SKM-1 treated with dmso at 0.1 percent for 144 hours (cell line): ENCODE measurements at regions not wholly inside any gene's neighbourhood (a gene's known extent, or its start where the extent isn't known, plus 50 kb on each side); places are given as distances from the start of the nearest gene placed in this dataset.

Experiments
- DNase-seq: peaks from one replicate; lab custom pipeline; 2025; ENCODE audit not compliant: unreplicated experiment; lab: John Stamatoyannopoulos, UW

DNA sequence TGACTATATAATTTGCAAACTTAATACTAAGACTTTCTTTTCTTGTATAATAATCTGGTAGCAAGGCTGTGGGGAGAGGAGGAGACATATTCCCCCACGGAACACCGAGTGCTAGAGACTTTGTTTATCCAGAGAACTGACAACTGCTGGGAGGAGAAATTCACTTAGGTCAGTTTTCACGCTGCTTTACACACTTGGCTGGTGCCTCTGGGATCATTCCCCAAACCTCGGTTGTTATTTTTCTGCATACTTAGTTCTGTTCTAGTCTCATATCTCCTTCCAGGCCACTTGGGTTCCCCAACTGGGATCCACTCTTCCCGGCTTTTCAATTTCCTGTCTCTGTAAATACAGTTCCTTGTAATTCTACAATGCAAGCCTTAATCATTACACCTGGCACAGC, 238.2 kb upstream of the ADAMTS16 start:
- DNase-seq: no peak

DNA sequence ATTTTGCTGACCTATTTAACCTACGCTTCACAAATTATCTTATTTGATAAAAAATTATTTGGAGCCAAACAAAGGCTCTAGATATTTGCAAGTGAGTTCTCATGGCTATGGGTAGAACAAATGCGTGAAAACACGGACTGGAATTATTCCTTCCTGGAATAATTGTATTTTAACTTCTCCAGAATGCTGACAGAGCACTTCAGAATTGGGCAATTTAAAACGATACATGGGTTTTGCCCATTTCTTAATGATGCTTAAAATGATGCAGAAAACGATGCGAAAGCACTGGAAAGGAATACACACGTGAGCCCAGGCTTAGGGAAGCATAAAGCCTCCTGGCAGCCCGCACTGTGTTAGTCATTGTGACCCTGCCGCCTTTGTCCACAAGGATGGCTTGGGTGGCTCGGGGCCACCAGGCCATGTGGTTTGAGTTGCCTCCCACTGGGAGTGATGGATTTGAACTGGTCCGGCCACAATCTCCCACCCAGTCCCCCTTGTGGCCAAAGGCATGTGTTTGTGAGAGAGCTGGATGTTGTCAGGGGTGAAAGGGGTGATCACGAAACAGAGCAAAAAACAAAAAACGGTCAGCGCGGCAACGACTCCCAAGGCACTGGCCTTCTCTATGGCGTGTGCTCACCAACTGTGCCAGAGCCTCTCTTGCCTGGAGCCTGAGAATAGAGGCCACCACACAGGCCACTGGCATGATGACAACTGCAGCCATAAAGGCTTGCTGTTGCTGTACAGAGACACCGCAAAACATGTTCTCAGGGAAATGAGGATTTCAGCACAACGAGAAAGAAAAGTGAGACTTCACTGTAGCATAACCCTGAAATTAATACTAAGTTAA, 234.2 kb upstream of the ADAMTS16 start:
- no peak for DNase-seq

DNA sequence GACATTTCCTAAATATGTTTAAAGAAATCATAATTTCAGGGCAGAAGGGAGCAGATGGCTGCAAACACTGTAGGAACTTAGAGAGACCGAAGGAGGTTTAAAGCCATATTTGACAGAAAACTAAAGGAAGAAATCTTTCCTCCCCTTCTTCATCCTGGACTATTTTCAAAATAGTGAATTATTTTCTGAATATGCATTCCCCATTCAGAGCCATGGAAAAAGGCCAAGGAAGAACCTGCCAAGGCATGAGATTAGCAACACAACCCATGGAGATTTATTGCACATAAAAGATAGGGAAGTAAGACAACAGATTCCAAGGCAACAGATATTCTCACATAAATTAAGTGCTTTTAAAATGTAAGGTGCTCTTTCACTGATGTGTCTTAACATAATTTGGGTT, 233.3 kb upstream of the ADAMTS16 start:
- DNase-seq: no peak

DNA sequence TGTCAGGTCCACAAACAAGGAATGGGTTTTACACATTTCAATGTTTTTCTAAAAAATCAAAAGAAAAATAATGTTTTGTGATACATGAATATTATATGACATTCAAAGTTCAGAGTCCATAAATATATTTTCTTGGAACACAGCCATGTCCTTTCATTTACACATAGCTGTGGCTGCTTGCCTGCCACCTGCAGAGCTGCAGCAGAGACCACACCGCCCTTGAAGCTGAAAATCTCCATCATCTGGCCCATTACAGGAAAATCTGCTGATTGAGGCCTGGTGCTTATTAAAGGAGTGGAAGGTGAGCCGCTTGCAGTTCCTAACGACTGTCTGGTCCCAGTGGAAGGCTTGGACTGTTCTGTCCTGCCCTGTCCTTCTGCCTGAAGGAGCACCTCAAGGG, 232.6 kb upstream of the ADAMTS16 start:
- DNase-seq: no peak

DNA sequence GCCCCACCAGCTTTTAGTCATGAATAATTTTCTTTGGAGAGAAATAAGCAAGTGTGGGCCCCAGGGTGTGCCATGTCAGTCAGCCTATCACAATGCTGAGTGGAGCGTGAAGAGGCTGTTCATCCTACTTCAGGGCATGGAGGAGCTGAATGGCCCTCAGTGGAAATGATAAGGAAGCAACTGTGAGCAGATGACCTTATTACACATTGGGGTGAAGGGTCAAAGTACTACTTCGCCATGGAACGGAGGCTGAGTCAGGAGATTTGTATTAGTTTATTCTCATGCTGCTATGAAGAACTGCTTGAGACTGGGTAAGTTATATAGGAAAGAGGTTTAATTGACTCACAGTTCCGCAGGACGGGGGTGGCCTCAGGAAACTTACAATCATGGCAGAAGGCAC, 231.0 kb upstream of the ADAMTS16 start:
- no peak for DNase-seq

DNA sequence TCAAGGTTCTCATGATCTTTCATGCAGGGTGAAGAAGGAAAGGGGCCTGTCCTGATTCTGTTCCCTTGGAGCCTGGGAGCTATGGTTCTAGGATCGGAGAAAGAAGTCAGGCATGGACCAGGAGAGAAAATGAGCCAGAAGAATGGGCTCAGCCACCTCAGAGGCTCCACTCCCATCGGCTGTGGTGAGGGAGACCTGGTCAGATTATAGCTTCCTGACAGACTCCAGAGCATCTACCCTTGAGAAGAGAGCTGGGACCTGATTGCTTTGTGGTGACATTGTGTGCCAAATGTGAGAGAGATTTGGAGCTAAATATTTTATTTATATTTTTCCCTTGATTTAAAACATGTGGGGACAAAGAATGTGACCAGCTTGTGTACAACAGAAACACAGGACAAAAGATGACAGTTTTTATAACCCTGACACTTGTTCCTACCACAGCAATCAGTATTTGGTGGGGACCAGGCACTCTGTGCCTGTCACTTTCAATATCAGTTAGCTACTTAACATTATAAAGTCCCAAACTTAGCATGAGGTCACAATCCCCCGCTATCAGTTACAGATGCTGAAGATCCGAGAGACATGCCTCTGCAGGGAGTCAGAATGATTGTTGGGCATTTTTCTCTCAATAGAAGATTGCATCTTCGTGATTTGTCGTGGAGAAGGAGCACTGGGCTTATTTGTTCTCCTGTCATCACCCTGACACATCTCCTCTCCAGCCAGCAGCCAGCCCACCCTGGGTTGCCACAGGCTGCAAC, 228.3 kb upstream of the ADAMTS16 start:
- no peak for DNase-seq

DNA sequence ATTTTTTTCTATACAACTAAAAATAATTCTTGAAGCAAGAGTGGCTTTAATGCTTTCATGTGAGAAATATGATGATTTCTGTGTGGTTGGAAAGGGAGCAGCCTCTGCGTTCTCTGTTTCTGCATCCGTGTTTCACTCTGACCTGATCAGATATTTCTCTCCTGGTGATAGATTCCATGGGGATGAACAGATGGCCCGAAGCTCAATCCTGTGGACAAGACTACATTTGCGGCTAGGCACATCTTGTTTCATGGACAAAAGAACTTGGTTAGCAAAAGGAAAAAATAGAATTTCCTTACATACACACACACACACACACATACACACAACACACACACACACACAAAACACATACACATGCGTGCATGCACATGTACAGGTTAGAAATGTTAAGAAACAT, 218.2 kb upstream of the ADAMTS16 start:
- no peak for DNase-seq

DNA sequence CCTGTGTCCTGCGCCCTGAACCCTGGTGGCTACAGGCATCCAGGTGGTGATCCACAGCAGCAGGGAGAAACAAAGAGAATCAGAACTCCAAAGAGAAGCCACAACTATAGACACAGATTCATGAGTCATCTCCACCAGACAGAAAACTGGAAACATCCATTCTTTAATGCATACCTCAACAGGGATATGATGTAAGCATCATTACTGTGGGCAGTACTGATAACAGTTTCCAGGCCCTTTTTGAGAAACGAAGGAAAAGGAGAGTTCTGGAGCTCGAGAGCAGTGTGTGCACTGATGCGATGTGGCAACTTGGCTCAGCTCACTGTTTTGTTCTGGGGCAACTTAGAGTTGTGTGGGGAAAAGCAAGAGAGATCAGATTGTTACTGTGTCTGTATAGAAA, 215.6 kb upstream of the ADAMTS16 start:
- DNase-seq: no peak

DNA sequence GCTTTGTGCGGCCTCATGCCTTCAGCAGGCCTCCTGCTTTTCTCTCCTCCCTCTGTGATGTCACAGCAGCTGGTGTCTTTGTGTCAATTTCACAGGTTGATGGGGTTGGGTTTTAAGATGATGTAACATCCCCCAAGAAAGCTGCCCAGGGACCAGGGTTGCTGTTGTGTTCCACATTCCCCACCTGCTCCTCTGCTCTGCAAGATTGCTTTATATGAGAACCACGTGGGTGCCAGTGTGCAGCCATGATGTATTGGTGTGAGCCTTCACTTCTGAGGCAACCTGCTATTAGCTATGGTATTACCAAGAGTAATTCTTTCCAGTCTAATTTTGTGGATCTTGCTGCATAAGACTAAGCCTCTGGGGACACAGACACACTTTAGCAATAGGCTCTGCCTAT, 213.0 kb upstream of the ADAMTS16 start:
- DNase-seq: no peak

DNA sequence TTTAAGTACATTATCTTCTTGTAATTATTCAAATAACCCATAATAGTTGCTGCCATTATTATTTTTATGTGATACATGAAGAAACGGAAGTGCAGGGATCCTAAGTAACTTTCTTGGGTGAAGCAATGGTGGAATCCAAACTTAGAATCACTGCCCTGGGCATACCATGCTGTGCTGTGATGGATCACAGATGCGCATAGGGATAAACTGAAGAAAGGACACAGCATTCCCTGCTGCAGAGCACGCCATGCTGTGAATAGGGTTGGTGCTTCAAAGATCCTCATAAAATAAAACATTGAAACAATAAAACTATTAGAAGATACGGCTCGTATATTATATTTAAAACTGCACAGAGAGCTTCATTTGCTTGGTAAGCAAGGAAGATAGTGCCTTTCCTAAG, 211.7 kb upstream of the ADAMTS16 start:
- DNase-seq: no peak

DNA sequence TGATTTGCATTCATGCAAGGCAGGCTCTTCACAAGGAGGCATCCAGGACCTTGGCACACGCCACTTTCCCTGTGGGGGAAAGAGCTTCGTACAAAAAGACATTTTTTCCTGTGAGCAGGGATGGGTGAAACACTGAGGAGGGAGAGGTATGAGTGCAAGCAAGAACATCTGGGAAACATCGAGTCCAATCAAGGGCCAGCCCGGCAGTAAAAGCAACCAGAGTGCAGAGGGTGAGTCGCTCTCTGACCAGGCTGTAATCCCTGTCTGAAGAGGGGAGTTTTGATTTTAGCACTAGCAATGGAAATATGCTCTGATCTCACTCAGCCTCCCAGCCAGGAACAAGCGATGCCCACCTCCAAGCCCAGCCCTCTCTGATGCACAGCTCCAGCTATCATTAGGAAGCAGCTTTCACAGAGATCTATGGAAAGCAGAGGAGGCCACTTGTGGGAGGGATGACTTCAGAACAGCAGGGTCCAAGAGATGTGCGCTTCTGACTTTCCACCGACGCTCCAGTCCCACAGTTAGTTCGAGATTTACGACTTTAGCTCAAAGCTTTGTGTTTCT, 211.0 kb upstream of the ADAMTS16 start:
- no peak for DNase-seq

DNA sequence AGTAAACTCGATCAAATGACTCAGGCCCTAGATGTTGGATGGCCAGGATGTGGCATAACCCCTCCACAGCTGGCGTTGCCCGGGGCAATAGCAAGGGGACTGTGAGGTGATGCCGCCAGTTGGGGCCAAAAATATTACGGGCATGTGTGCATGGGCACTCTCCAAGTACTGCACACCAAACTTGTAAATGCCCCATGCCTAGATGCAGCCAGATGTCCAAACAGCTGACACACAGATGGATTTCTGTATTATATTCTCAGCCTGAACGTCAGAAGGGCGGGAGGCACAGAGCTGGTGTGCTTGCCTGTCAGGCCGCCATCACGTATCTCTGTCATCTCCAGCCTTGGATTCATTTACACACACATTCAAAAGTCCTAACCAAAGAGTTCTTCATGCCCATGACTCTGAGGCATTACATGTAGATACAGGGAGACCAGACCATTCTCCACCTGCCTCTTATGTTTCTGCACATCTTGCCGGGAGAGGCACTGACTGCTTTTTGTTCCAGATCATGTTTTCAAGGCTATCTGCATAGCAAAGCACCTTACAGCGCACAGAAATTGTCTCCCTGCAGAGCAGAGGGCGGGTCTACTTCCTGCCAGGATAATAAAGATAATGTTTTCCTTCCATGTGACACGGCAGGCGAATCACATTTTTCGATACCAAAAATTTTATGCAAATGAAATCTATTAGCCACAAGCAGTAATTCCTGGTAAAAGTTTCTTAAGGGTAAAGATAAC, 200.9 kb upstream of the ADAMTS16 start:
- DNase-seq: no peak

DNA sequence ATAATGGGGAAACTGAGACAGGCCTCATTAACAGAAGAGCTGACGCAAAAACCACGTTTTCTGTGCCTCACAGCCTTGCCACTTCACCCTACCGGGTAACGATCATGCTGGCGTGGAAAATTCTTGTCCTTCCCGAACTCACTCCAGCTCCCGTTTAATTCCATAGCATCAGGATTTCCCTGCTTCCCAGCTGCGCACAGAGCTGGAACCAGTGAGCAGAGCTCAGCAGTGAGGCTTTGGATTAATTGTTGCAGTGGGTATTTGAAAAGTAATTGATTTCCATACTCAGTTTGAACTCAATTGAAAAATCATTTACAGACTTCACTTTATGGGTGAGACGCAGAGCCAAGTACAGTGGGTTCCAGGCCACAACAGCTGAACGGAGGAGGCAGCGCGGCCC, 199.0 kb upstream of the ADAMTS16 start:
- DNase-seq: no peak

DNA sequence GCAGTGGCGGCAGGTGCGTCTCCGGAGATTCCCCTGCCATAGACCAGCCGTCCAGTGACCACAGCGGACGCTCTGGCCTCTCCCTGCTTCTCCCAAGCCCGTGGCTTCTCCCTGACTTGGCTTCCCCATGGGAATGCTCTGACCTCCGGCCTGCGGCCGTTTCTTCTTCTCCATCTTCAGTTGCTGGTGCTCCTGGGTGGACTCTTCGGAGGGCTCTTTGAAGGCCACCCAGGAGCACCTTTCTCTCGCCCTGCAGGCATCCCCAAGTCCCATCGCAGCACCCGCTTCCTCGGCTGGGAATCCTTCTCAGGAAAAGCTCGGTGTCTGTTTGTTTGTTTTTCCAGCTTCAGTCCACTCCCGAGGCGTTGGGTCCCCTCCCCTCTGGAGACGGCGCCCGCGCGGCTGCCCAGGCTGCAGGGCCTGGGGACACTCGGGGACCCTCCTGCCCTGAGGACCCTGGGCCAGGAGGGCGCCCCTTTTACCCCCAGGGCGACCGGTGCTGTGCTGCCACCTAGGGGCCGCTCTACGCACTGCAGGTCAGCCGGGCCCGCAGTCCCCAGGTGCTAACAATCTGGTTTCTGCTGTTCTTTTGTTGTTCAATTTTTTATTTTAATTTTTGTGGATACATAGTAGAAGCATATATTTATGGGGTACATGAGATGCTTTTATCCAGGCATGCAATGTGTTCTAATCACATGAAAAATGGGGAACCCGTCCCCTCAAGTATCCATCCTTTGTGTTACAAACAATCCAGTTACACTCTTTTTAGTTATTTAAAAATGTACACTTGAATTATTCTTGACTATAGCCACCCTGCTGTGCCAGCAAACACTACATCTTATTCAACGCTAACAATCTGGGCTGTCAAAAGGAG, 197.9 kb upstream of the ADAMTS16 start:
- no peak for DNase-seq

DNA sequence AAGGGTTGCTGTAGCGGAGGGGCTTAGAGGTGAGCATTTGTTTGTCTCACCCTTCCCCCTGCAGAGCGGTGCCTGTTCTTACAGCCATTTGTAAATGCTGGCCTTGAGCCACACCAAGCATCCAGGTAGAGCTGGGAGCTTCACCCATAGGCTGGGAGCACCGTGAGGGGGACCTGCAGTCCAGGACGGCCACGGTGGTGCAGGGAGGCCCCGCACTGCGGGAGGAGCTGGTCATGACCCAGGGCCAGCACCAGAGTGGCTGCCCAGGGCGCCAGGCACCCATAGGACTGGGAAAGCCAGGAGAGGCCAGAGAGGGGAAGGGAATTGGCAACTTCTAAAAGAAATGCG, 197.3 kb upstream of the ADAMTS16 start:
- DNase-seq: no peak

DNA sequence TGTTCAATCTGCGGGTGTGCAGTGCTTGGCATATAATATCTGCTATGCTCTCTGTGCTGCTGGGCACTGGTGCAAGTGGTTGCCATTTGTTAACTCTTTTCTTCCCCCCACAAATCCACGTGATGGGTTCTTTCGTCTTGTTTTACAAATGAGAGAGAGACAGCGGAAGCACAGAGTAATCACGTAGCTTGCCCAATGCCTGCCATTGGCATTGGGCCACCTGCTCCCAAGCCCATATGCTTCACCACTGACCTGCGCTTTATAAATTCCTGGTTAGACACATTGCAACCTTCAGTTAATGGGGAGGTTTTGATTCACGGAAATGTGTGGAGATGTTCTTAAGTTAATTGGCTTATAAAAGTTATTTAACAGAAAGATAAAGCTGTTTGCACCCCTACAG, 194.8 kb upstream of the ADAMTS16 start:
- no peak for DNase-seq

DNA sequence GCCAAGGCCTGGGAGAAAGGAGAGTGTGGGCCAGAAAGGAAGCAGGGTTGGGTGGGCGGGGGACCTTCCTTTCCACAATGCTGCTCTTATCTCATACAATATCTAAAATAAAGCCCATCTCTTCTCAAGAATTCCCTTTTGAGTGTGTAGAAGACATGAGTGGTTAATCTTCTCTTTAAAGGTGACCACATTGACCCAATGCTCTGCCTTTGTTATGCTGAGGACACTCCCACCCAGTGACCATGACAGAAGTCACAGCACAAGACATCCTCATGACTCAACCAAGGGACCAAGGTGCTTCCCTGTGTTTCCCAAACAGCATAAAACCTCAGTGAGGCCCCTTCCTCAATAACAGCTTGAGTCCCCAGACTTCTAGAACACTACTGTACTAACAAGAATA, 193.0 kb upstream of the ADAMTS16 start:
- DNase-seq: no peak

DNA sequence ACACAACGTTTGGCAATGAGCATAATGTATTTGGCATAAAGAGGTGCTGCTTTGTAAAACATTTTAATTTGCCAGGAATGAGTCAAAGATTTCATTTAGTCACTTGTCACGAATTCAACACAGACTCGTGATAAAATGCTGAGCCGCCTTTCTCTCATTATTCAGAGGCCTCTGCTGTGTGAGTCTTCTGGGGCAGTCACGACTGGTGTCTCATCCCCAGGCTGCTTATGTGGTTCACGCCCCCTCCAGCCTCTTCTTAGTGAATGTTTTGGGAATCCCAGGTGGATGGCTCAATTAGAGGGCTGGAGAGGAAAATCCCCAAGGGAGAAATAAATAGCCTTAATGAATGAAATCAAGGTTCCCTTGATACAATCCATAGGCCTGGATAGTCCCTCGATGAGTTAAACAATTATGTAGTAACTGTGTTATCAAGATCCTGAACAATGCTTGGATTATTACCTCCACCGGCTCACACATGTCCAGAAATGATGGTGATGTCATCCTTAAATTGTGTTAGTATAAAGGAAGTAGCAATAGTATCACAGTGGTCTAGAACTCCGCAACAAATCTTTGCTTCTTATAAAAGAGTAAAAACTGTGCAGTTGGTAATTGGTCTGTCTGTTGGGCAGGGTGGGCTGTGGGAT, 192.1 kb upstream of the ADAMTS16 start:
- no peak for DNase-seq

DNA sequence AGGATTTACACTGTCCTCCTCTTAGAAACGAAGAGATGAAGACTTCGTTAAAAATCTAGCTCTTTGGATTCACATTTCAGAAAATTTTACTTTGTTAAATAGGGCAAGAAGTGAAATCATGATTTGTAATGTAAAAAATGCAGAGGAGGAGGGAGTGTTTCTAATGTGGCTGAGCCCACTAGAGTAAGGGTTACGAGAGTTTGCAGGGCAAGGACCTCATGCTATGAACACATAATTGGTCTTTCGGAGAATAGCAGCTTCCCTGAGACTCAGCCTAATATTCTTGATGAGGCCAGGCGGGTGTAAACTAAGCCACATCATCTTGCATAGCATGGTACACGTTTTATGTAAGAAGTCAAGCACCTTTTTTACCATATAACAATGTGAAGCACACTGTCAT, 191.0 kb upstream of the ADAMTS16 start:
- DNase-seq: no peak

DNA sequence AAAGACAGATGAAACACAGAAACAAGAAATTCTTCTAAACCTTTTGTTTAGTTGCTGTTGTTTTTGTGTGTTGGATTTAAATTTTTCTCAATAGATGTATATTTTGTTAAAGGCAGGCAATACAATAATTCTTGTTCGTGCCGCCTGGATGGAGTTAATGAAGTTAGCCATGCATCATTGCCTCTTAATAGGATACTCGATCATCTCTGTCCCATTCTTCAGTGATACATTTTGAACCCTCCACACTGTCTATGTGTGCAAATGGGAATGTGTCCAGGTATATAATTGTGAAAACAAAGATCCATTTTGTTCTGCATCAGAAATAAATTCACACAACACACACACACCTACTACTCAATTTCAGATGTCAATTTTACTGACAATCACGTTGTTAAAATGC, 186.6 kb upstream of the ADAMTS16 start:
- DNase-seq: no peak
